ENCODE measurements at regions not wholly inside any gene's neighbourhood (a gene's known extent, or its start where the extent isn't known, plus 50 kb on each side); places are given as distances from the start of the nearest gene placed in this dataset.

DNA sequence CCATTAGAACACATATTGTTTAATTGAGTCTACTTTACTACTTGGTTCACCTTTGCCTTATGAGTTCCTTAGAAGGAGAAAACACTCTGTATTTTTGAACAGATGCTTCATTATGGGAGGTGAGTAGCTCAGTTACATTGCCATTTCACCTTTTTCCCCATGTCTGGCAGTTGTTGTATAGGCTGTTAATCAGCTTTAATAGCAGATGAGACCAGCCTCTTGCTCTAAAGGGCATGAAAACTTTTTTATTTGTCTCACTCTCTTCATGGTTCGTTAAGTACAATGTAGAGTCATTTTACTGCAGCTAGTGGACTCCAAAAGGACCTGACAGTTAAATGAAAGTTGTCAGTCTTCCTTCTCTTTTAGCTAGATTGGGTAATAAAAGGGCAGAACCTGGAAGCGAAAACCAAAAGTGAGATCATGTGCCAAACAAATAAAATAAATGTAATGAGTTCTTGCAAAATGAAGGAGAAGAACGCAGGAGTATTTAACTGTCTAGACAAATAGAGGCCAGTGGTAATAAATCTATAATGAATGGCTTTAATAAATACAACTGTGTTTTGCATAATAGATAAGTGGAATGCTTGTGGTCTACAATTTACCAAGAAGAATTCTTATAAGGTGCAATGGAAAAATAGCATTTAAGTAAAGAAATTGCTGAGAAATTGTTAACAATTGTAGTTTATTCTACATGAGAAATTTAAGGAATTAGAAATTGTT, 180.0 kb upstream of the NEGR1 start:
- ATAC-seq (no peak), DNase-seq (no peak)
- intact Hi-C loops (cut with DNase I) = no loop called here
- Histone ChIP-seq H3K4me1 (no peaks in the 10 kb centered on the region), H3K9me3 (peaks cover 0 to 2% (median 0%) of the 10 kb centered on the region in 11 donors), H3K27ac (no peak overlapping the region), H3K27me3 (no peaks in the 10 kb centered on the region), H3K36me3 (no peaks in the 10 kb centered on the region), H3K4me3 (no peak overlapping the region)
- WGBS, 2 donors = 84 to 88% methylated on average over 3 of the region's 3 CpGs
- TF ChIP-seq, protein P1, sequence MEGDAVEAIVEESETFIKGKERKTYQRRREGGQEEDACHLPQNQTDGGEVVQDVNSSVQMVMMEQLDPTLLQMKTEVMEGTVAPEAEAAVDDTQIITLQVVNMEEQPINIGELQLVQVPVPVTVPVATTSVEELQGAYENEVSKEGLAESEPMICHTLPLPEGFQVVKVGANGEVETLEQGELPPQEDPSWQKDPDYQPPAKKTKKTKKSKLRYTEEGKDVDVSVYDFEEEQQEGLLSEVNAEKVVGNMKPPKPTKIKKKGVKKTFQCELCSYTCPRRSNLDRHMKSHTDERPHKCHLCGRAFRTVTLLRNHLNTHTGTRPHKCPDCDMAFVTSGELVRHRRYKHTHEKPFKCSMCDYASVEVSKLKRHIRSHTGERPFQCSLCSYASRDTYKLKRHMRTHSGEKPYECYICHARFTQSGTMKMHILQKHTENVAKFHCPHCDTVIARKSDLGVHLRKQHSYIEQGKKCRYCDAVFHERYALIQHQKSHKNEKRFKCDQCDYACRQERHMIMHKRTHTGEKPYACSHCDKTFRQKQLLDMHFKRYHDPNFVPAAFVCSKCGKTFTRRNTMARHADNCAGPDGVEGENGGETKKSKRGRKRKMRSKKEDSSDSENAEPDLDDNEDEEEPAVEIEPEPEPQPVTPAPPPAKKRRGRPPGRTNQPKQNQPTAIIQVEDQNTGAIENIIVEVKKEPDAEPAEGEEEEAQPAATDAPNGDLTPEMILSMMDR (IDR thresholded peaks at IDR 0.05) = no peak

DNA sequence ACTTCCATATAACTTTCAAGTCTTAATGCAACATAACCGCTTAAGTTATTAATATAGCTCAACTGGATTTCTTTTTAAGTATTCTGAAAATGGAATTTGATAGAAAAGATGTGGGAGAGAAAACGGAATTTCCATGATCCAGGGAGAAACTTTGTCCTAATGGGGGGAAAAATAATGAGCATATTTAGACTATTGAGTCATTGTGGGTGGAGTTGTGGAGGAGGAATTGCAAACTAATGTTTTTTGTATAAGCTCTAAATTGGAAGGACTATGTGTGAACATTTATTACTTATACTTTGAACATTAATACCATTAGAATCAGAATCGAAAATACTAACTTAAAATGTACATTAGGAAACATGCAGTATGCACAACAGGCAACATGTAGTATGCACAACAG, 159.9 kb upstream of the NEGR1 start:
- H3K27ac ChIP-seq = no peak overlapping the region
- TF ChIP-seq, protein P1 (IDR thresholded peaks at IDR 0.05) = no peak
- H3K4me1 ChIP-seq = no peaks in the 10 kb centered on the region
- H3K27me3 ChIP-seq = no peaks in the 10 kb centered on the region
- no peaks in the 10 kb centered on the region for H3K36me3 ChIP-seq
- intact Hi-C loops (cut with DNase I) = no loop called here
- 61 to 67% methylated on average over 3 of the region's 3 CpGs for WGBS, 2 donors
- H3K4me3 ChIP-seq = no peak overlapping the region
- peaks cover 0 to 10% (median 0%) of the 10 kb centered on the region in 11 donors for H3K9me3 ChIP-seq
- DNase-seq = no peak
- ATAC-seq = no peak

DNA sequence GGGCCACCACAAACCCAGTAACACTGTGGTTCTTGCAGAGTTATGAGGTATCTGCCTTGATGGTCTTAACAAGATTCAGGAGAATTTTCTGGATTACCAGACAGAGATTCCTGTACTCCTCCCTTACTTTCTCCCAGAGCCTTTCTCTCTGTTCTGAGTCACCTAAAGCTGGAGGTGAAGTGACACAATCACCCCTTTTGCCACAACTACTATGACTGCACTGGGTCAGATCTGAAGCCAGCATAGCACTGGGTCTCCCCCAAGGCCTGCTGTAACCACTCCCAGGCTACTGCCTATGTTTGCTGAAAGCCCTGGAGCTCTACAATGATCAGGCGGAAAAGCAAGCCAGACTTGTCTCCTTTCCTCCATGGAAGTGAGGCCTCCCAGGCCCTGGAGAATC, 156.7 kb upstream of the NEGR1 start:
- H3K4me1 ChIP-seq = no peaks in the 10 kb centered on the region
- H3K9me3 ChIP-seq = peaks cover 0 to 4% (median 0%) of the 10 kb centered on the region in 11 donors
- 86 to 95% methylated on average over 1 of the region's 1 CpG for WGBS, 2 donors
- no peak overlapping the region for H3K27ac ChIP-seq
- intact Hi-C loops (cut with DNase I) = no loop called here
- no peak overlapping the region for H3K4me3 ChIP-seq
- H3K36me3 ChIP-seq = no peaks in the 10 kb centered on the region
- DNase-seq (no peak), ATAC-seq (no peak)
- TF ChIP-seq, protein P1 (IDR thresholded peaks at IDR 0.05) = no peak
- H3K27me3 ChIP-seq = no peaks in the 10 kb centered on the region

DNA sequence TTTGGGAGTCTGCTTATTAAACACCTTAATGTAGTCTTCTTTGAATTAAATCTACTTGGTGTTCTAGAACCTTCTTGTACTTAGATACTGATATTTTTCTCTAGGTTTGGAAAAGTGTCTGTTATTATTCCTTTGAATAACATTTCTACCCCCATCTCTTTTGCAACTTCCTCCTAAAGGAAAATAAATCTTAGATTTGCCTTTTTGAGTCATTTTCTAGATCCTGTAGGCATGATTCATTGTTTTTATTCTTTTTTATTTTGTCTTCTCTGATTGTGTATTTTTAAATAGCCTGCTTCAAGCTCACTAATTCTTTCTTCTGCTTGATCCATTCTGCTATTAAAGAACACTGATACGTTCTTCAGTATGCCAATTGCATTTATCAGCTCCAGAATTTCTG, 155.9 kb upstream of the NEGR1 start:
- WGBS, 2 donors = 68 to 80% methylated on average over 1 of the region's 1 CpG

More for the DNA sequence above, 155.9 kb upstream of the NEGR1 start:
- no peak overlapping the region for H3K27ac ChIP-seq
- no peaks in the 10 kb centered on the region for H3K36me3 ChIP-seq
- no peak overlapping the region for H3K4me3 ChIP-seq
- ATAC-seq (no peak), DNase-seq (no peak)
- intact Hi-C loops (cut with DNase I) = no loop called here
- H3K4me1 ChIP-seq = no peaks in the 10 kb centered on the region
- TF ChIP-seq, protein P1 (IDR thresholded peaks at IDR 0.05) = no peak
- H3K9me3 ChIP-seq = peaks cover 0 to 4% (median 0%) of the 10 kb centered on the region in 11 donors
- no peaks in the 10 kb centered on the region for H3K27me3 ChIP-seq
